ENCODE measurements at regions not wholly inside any gene's neighbourhood (a gene's known extent, or its start where the extent isn't known, plus 50 kb on each side); places are given as distances from the start of the nearest gene placed in this dataset.
A peak's percentile ranks its signal among the peaks of the same experiment; 100 is the strongest.
"Not testable (repeated sequence)": the region's sequence is repeated elsewhere in the genome, so short reads cannot be mapped to it uniquely, and the experiment has no call there.

- DNase-seq (ENCODE audit: low read depth, low spot score) = no peak
Observed at GRCh38 chr11:112643416-112643815, 317.8 kb upstream of the NCAM1 start.

DNA sequence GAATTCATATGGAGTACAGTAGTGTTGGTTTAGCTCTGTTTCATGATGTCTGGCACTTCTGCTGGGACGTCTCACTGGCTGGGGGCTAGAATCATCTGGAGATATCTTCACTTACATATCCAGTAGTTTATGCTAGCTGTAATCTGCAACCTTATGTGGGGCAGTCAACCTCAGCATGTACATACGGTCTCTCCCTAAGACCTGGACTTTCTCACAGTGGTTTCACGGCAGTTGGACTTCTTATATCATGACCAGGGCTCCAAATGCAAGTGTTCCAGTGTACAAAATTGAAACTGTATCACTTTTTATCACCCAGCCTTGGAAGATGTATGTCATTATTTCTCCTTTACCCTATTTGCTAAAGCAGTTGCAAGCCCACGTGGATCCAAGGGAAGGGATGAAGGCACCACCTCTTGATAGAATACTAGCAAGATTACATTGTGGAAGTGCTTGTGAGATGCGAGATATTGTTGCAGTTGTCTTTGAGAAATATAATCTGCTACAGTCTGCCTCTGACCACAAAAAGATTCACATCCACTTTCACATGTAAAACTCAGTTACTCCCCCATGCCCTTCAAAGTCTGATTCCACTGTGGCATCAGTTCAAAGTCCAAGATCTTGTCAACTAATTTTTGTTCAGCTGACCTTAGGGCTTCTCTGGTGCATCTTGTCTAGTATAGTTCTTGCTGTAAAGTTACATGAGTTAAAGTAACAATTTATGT lies 316.6 kb upstream of the NCAM1 start:
- DNase-seq (ENCODE audit: low read depth, low spot score) = no peak

GRCh38 chr11:112649856-112650255 lies 311.4 kb upstream of the NCAM1 start:
- no peak for DNase-seq (ENCODE audit: low read depth, low spot score)

- no peak for DNase-seq (ENCODE audit: low read depth, low spot score)
Observed at GRCh38 chr11:112650527-112650926, 310.7 kb upstream of the NCAM1 start.

GRCh38 chr11:112651386-112651785 lies 309.8 kb upstream of the NCAM1 start:
- DNase-seq (ENCODE audit: low read depth, low spot score) = no peak

DNA sequence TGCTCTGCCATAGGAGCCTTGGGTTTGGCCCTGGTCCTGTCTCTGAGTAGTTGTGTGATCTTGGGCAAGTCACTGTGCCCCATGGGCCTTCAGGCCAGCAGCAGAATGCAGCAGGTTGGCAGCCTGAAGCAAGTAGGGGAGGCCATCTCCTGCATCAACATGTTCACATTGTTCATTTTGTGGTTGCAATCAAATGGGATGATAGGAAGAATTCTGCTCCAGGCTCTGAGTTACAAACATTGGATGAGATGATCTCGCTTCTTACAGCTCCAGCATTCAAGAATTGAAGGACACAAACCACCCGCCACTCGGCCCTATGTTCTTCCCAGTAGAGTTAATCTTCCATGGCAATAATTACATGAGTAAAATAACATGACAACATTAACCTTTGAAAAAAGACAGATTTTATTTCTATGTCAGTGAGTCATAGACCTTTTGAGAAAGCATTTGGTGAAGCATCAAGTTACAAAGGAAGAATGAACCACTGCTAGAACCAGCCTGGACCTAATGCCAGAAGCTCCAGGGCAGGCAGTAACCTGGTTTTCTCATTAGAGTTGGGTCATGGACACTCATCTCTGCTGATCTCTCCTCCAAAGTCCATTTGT lies 308.3 kb upstream of the NCAM1 start:
- DNase-seq (ENCODE audit: low read depth, low spot score) = no peak

DNA sequence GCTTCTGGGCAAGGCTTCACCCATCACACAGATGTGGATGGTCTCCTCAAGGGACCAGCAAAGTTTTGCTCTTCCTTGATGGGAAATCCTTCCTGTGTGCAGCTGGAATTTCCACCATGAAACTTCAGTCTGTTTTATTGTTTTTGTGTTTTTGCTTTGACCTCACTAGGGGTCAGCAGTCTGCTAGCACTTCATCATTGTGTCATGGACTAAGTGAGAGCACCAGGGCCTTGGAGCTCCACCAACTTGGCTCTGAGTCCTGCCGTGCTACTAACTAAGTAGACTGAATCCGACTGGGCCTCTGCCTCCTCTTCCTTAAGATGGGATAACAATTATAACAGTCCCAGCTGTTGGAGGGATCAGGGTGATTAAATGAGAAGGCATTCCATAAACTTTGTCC lies 305.8 kb upstream of the NCAM1 start:
- DNase-seq (ENCODE audit: low read depth, low spot score) = no peak

GRCh38 chr11:112656772-112657428 lies 304.3 kb upstream of the NCAM1 start:
- DNase-seq (ENCODE audit: low read depth, low spot score) = no peak

DNA sequence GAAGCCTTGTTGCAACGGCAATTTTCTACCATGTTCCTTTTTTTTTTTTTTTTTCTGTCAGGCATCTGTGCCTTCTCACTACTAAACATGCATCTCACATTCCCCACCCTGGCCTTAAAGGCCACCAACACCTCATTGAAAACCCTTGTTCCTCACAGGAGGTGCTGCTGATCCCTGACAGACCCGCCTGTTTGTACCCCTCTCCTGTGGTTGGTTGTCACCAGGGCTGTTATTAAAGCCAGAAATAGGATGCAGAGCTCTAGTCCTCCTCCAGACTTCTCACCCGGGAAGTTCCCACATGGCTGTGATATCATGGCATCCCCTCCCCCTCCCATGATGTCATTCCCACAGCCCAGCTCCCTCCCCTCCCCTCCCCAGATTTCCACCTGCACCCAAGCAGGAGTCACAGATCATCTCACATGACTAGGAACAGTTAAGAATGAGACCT lies 302.8 kb upstream of the NCAM1 start:
- DNase-seq (ENCODE audit: low read depth, low spot score) = no peak

DNA sequence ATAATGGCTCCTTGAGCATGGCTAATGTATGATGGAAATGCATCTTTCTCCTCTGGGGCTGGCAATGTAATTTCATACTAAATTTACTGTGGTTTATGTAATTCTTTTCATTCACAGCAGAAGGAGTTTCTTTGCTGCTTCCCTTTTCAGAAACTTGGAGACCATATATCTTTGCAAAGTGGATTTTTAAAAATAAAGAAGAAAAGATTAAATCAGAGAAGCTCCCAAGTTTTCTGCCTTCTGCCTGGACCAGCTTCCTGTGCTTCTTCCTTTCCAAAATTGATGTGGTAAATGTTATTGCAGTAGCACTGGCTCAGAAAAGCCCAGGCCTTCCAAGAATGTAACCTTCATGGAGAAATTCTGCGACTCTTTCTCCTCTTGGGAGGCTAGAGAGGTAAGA lies 300.1 kb upstream of the NCAM1 start:
- no peak for DNase-seq (ENCODE audit: low read depth, low spot score)

DNA sequence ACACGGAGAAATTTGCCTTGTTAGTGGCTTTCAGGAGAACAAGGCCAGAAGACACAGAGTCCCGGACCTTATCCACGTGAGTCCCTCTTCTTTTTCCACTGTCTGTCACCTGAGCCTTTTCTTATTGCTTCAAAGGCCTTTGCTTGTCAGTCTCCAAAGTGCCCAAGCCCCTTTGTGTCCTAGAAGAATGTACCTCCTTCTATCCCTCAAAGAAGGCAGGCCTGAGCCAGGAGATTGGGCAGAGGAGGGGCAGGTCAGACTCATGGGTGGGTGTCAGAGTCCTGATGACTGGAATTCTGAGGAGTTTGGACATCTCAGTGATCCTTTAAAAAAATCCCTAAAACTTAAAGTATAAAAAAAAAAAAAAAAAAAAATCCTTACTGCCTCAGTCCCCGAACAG lies 299.6 kb upstream of the NCAM1 start:
- no peak for DNase-seq (ENCODE audit: low read depth, low spot score)

DNA sequence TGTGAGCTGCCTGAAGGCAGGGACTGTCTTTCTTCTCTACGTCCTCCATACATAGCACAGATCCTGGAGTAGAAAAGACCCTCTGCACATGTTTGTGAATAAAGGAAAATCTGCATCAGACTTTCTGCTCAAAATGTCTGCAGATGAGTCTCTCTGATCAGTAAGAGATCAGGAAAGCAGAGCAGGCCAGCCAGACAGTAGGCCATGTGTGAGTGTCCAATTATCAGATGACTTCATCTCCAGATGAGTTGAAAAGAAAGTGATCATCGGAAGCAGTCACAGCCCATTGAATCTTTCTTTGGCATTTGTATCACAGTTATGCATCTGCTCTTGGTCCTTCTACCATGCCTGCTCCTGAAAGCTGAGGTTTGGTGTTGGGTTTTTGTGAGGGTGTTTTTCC lies 298.7 kb upstream of the NCAM1 start:
- DNase-seq (ENCODE audit: low read depth, low spot score) = no peak

DNA sequence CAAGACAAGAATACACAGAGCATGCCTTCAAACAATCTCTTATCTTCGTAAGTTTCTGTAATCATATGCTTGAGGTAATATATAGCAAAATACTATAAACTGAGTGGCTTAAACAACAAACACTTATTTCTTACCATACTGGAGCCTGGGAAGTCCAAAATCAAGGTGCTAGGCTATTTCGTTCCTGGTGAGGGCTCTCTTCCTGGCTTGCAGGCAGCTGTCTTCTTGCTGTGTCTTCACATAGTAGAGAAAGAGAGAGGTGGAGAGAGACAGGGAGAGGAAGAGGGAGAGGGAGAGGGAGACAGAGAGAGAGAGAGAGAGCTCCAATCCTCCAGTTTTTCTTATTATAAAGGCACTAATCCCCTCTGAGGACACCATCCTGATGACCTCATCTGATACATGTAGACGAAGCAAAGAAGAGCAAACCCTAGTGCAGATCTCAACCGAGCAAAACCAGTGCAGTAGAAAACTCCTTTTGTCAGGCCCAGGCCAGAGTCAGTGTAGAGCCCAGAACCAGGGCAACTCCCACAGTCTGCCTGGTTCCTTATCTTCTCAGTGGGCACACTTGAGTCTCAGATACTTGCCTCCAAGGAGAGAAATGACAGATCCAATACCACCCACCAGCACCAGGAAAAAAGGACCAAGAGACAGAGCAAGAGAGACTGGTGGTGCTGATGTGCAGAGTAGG lies 297.1 kb upstream of the NCAM1 start:
- no peak for DNase-seq (ENCODE audit: low read depth, low spot score)

- DNase-seq (ENCODE audit: low read depth, low spot score) = no peak
Observed at GRCh38 chr11:112665291-112665690, 295.9 kb upstream of the NCAM1 start.

DNA sequence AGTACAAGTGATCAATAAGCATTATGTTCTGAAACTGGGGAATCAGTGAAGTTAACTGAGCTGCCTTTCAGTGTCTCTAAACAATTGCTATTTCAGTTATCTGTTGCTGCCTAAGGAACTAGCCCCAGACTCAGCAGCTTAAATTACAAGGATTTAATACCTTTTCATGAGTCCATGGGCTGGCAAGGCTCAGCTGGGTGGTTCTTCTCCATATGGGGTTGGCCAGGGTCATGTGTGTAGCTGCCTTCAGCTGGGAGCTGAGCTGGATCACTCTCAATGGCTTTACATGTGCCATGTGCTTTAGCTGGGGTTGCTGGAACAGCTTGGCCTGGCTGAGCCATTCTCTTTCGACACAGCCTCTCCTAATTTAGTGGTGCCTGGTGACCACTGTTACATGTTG lies 295.0 kb upstream of the NCAM1 start:
- no peak for DNase-seq (ENCODE audit: low read depth, low spot score)

GRCh38 chr11:112670806-112671570 lies 290.2 kb upstream of the NCAM1 start:
- DNase-seq (ENCODE audit: low read depth, low spot score) = no peak

DNA sequence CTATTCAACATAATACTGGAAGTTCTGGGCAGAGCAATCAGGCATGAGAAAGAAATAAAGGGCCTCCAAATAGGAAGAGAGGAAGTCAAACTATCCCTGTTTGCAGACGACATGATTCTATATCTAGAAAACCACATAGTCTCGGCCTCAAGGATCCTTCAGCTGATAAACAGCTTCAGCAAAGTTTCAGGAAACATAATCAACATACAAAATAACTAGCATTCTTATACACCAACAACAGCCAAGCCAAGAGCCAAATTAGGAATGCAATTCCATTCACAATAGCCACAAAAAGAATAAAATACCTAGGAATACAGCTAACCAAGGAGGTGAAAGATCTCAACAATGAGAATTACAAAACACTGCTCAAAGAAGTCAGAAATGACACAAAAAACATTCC lies 287.8 kb upstream of the NCAM1 start:
- not testable (repeated sequence) for DNase-seq (ENCODE audit: low read depth, low spot score)

DNA sequence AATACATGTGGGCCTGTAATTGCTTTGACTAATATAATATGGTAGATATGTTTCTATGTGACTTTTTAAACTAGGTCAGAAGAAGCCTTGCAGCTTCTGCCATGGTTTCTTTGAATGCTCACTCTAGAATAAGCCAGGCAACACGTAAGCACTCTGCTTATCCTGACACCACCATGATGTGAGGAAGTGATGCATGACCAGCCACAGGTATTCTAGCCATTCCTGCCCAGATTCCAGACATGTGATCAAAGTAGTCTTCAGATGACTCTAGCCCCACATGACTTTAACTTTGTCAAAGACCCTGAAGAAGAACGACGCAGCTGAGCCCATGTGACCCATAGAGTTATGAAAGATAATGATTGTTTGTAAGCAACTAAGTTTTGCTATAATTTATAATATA lies 276.1 kb upstream of the NCAM1 start:
- DNase-seq (ENCODE audit: low read depth, low spot score) = no peak

- no peak for DNase-seq (ENCODE audit: low read depth, low spot score)
Observed at GRCh38 chr11:112689851-112690250, 271.4 kb upstream of the NCAM1 start.

- no peak for DNase-seq (ENCODE audit: low read depth, low spot score)
Observed at GRCh38 chr11:112693781-112694180, 267.4 kb upstream of the NCAM1 start.

DNA sequence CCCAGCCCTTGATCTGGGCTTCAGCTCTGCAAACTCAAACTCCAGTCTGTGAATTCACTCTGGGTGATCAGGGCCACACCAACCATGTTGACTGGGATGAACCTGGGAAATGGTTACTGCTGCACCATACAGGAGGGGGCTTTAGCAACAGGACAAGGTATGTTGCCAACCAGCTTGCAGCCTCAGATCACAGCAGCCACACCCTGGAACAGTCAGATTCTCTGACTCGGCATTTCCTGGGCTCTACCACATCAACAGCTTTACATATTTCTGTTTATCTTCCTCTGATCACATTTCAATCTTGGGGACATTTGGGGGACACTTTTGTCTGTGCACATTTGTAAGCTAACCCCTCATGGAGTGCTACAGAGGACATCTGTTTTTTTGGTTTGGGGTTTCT lies 267.0 kb upstream of the NCAM1 start:
- no peak for DNase-seq (ENCODE audit: low read depth, low spot score)

DNA sequence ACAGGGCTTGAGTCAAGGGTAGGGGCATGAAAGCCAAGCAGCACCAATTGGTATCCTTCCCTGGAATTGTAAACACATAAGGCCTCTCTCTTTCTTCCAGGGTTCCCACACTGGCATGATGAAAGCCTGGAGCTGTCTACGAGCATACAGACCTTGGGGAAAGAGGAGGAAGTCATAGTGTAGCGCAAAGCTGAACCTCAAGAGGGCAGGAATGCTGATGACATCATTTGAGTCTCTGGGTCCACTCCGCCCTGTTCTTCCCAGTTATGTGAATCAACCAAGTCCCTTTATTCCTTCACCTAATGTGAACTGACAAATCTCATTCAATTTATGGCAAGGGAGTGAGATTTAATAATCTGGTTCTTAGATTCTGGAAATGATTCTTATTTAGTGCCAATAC lies 266.4 kb upstream of the NCAM1 start:
- DNase-seq (ENCODE audit: low read depth, low spot score) = peak; percentile 10

Data from ELF-1 (cell line).